Chondrocyte (in vitro differentiated cells): ENCODE measurements at regions not wholly inside any gene's neighbourhood (a gene's known extent, or its start where the extent isn't known, plus 50 kb on each side); places are given as distances from the start of the nearest gene placed in this dataset.

Source experiments
- DNase-seq: peaks from one replicate; pipeline ENCODE4 v3.0.0; 2021; ENCODE audit warnings: mixed read lengths, low spot score
- H3K27ac Mint-ChIP-seq: one replicate; pipeline ENCODE4 v1.8.0; 2021; ENCODE audit warnings: mild to moderate bottlenecking, moderate library complexity, mixed read lengths; ENCODE audit not compliant: unreplicated experiment
- H3K27me3 Mint-ChIP-seq: 2 replicates; pipeline ENCODE4 v1.8.0; 2021; ENCODE audit warnings: low read depth, mixed read lengths
- H3K36me3 Mint-ChIP-seq: 2 replicates; pipeline ENCODE4 v1.8.0; 2021; ENCODE audit warnings: low read depth, mixed read lengths
- H3K4me1 Mint-ChIP-seq: 2 replicates; pipeline ENCODE4 v1.8.0; 2021; ENCODE audit warnings: low read depth, mild to moderate bottlenecking, mixed read lengths
- H3K4me3 Mint-ChIP-seq: one replicate; pipeline ENCODE4 v1.8.0; 2021; ENCODE audit warnings: mild to moderate bottlenecking, moderate library complexity, mixed read lengths; ENCODE audit not compliant: unreplicated experiment
- H3K9me3 Mint-ChIP-seq: 2 replicates; pipeline ENCODE4 v1.8.0; 2021; ENCODE audit warnings: low read depth, mixed read lengths
- CTCF ChIP-seq: fragments of 200-600 bp; sonication (generic); IDR thresholded peaks from 2 replicates; pipeline ENCODE4 v1.5.0; 2021; ENCODE audit warnings: antibody characterized with exemption, mild to moderate bottlenecking, moderate library complexity

GRCh38 chr11:21625982-21626381 is 566.9 kb upstream of the ANO5 start:
- TF ChIP-seq CTCF, result no peak
- Mint-ChIP-seq H3K4me3 (no peak overlapping the region), H3K9me3 (peaks cover 4% of the 10 kb centered on the region), H3K36me3 (no peaks in the 10 kb centered on the region), H3K27me3 (no peaks in the 10 kb centered on the region), H3K27ac (no peak overlapping the region), H3K4me1 (no peaks in the 10 kb centered on the region)
- DNase-seq, result no peak

GRCh38 chr11:21628641-21629040 is 564.2 kb upstream of the ANO5 start:
- DNase-seq, result no peak
- Mint-ChIP-seq H3K36me3 (no peaks in the 10 kb centered on the region), H3K4me3 (no peak overlapping the region), H3K4me1 (no peaks in the 10 kb centered on the region), H3K27ac (no peak overlapping the region), H3K9me3 (peaks cover 4% of the 10 kb centered on the region), H3K27me3 (no peaks in the 10 kb centered on the region)
- TF ChIP-seq CTCF, result no peak

- no peaks in the 10 kb centered on the region for H3K36me3 Mint-ChIP-seq
- TF ChIP-seq CTCF, result no peak
- H3K27ac Mint-ChIP-seq, result no peak overlapping the region
- H3K4me1 Mint-ChIP-seq, result no peaks in the 10 kb centered on the region
- no peak overlapping the region for H3K4me3 Mint-ChIP-seq
- no peaks in the 10 kb centered on the region for H3K27me3 Mint-ChIP-seq
- H3K9me3 Mint-ChIP-seq, result no peaks in the 10 kb centered on the region
- DNase-seq, result no peak
Measured at GRCh38 chr11:21630934-21631478, 561.9 kb upstream of the ANO5 start.

DNA sequence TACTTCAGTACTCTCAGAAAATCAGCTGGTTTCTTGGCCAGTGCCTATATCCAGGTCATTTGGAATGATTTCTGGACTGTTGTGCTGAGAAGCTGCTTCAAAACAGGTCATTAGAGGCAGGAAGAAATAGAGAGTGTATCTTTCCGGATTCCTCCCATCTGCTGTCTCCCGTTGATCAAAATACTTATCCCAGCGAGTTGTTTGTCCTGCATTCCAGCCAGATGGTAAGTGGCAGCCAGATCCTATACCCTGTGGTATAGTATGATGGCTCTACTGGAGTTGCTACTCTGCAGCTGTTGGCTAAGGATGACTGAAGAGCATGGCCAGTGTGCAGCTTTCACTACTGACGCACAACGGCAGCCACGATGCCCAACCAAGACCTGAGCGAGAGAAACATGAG is 560.9 kb upstream of the ANO5 start:
- no peak for TF ChIP-seq CTCF
- no peaks in the 10 kb centered on the region for H3K9me3 Mint-ChIP-seq
- H3K4me3 Mint-ChIP-seq, result no peak overlapping the region
- no peaks in the 10 kb centered on the region for H3K36me3 Mint-ChIP-seq
- H3K27ac Mint-ChIP-seq, result no peak overlapping the region
- H3K4me1 Mint-ChIP-seq, result no peaks in the 10 kb centered on the region
- no peak for DNase-seq
- H3K27me3 Mint-ChIP-seq, result no peaks in the 10 kb centered on the region

GRCh38 chr11:21634491-21634890 is 558.4 kb upstream of the ANO5 start:
- H3K27ac Mint-ChIP-seq, result no peak overlapping the region
- DNase-seq, result no peak
- H3K27me3 Mint-ChIP-seq, result no peaks in the 10 kb centered on the region
- TF ChIP-seq CTCF, result no peak
- no peaks in the 10 kb centered on the region for H3K9me3 Mint-ChIP-seq
- H3K36me3 Mint-ChIP-seq, result no peaks in the 10 kb centered on the region
- H3K4me3 Mint-ChIP-seq, result no peak overlapping the region
- no peaks in the 10 kb centered on the region for H3K4me1 Mint-ChIP-seq
